Gastrocnemius medialis (tissue), 4 donors: ENCODE measurements at regions not wholly inside any gene's neighbourhood (a gene's known extent, or its start where the extent isn't known, plus 50 kb on each side); places are given as distances from the start of the nearest gene placed in this dataset.

Source experiments
- POLR2A ChIP-seq, 2 donors: fragments of 450-650 bp; IDR thresholded peaks; one replicate each; pipeline ENCODE4 v1.6.1; 2017; ENCODE audit warnings: antibody characterized with exemption in 2 of 2, mild to moderate bottlenecking in 2 of 2, moderate library complexity in 2 of 2
- TF ChIP-seq, protein P1 (sequence below), 5 experiments: fragments of 450-650 bp in 3 of 5; fragments of 200-600 bp in 2 of 5; sonication (generic) in 2 of 5; IDR thresholded peaks in 4 of 5; conservative IDR thresholded peaks in 1 of 5; 1 replicate in 4 of 5; 2 replicates in 1 of 5; pipeline ENCODE4 v1.5.1; 2016 to 2019; ENCODE audit warnings: antibody characterized with exemption in 5 of 5, mild to moderate bottlenecking in 3 of 5, moderate library complexity in 3 of 5

DNA sequence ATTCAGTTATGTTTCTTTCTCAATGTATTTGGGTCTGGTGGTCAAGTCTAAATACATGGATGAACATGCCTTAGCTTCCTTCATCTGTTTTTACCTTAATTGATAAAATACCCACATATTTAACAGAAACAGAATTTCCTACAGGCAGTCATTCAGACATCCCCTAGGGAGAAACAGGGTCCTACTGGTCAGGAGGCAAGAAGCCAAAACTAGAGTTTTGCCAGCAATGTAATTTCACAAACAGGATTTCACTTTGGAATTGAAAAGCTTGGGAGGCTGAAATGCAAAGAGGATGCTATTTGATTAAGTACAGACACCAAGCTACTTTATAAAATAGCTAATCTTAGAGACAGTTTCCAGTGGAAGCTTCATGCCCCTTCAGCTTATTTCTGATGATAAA lies 224.2 kb downstream of the SIPA1L2 start:
- TF ChIP-seq, protein P1, sequence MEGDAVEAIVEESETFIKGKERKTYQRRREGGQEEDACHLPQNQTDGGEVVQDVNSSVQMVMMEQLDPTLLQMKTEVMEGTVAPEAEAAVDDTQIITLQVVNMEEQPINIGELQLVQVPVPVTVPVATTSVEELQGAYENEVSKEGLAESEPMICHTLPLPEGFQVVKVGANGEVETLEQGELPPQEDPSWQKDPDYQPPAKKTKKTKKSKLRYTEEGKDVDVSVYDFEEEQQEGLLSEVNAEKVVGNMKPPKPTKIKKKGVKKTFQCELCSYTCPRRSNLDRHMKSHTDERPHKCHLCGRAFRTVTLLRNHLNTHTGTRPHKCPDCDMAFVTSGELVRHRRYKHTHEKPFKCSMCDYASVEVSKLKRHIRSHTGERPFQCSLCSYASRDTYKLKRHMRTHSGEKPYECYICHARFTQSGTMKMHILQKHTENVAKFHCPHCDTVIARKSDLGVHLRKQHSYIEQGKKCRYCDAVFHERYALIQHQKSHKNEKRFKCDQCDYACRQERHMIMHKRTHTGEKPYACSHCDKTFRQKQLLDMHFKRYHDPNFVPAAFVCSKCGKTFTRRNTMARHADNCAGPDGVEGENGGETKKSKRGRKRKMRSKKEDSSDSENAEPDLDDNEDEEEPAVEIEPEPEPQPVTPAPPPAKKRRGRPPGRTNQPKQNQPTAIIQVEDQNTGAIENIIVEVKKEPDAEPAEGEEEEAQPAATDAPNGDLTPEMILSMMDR (IDR thresholded peaks at IDR 0.05 in 4 of 5, conservative IDR thresholded peaks at IDR 0.05 in 1 of 5) = no peak
- no peak for TF ChIP-seq POLR2A (IDR thresholded peaks at IDR 0.05)
